D721Med (cell line): ENCODE measurements at regions not wholly inside any gene's neighbourhood (a gene's known extent, or its start where the extent isn't known, plus 50 kb on each side); places are given as distances from the start of the nearest gene placed in this dataset.

ENCODE experiments used
- DNase-seq: peaks from one replicate; pipeline ENCODE4 v3.0.0; 2011; ENCODE audit warnings: low spot score; ENCODE audit not compliant: insufficient read length
- FAIRE-seq: peaks from 2 replicates; lab custom pipeline; 2011; peaks lifted over from hg19 to GRCh38; lab: Jason Lieb, UNC
- TF ChIP-seq, protein P1 (sequence below): IDR thresholded peaks from 2 replicates; pipeline ENCODE4 v1.5.1; 2012; ENCODE audit warnings: mild to moderate bottlenecking, control low read depth; ENCODE audit not compliant: insufficient read depth; ENCODE audit errors: missing control alignments

DNA sequence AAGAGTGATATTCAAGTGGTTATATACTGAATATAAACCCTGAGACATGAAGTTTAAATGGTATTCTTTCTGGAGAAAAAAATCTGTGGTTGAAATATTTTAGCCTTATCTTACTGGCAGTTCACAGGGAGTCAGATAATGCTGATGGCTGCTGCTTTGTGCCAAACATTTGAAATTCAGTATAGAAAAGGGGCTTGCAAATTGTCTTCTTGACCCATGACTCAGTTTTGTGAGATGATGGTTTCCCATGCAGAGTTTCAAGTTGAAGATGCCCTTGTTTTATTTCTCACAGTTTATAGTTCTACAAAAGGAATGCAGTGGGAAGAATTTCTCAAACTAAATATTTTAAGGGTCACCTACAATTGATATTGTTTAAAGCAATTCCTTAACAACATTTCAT, 251.1 kb upstream of the MEOX2 start:
- FAIRE-seq, result no peak
- no peak for DNase-seq
- TF ChIP-seq, protein P1, sequence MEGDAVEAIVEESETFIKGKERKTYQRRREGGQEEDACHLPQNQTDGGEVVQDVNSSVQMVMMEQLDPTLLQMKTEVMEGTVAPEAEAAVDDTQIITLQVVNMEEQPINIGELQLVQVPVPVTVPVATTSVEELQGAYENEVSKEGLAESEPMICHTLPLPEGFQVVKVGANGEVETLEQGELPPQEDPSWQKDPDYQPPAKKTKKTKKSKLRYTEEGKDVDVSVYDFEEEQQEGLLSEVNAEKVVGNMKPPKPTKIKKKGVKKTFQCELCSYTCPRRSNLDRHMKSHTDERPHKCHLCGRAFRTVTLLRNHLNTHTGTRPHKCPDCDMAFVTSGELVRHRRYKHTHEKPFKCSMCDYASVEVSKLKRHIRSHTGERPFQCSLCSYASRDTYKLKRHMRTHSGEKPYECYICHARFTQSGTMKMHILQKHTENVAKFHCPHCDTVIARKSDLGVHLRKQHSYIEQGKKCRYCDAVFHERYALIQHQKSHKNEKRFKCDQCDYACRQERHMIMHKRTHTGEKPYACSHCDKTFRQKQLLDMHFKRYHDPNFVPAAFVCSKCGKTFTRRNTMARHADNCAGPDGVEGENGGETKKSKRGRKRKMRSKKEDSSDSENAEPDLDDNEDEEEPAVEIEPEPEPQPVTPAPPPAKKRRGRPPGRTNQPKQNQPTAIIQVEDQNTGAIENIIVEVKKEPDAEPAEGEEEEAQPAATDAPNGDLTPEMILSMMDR, result no peak

DNA sequence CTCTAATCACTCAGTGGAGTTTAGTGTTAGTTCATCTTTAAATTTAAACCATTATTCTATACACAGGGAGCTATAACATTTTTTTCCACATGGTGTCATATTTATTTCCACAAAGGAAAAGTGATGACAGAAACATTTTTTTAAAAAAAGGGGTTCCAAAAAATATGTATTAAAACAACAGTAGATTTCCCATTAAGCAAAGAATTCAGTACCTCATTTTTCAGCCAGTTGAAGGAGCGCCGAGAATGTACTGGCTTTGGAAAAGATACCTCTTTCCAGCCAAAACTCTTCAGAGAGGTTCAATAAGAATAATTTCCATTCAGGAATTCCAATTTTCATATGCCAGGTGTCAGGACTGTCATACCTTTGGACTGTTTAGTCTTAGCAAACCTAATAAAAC, 250.5 kb upstream of the MEOX2 start:
- FAIRE-seq (no peak), DNase-seq (no peak)
- TF ChIP-seq, protein P1, result no peak

DNA sequence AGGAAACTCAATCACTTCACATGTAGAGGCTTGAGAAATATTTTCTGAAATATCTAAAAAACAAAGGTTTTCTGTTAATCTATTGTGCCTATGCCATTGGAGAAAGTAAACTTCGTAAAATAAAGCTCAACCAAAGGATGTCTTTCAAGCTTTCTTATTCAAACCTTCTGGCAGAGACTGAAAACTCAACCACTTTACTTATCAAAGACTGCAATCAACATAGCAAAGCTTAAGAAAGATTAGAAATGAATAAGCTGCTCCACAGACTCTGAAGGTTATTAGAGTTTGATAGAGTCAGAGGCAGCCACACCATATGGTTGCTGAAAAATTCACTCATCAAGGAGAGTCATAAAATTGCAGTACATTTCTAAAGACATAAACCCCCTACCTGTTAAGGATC, 245.8 kb upstream of the MEOX2 start:
- FAIRE-seq, result peak; percentile 95
- DNase-seq, result no peak
- TF ChIP-seq, protein P1, result no peak

DNA sequence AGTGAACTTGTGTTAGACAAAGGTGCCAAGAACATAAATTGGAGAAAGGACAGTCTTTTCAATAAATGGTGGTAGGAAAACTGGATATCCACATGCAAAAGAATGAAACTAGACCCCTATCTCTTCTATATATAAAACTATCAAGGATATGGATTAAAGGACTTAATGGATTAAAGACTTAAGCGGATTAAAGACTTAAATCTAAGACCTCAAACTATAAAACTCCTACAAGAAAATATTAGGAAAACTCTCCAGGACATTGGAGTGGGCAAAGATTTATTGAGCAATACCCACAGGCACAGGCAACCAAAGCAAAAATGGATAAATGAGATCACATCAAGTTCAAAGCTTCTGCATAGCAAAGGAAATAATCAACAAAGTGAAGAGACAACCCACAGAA, 242.9 kb upstream of the MEOX2 start:
- FAIRE-seq, result peak; percentile 87
- TF ChIP-seq, protein P1, result no peak

DNA sequence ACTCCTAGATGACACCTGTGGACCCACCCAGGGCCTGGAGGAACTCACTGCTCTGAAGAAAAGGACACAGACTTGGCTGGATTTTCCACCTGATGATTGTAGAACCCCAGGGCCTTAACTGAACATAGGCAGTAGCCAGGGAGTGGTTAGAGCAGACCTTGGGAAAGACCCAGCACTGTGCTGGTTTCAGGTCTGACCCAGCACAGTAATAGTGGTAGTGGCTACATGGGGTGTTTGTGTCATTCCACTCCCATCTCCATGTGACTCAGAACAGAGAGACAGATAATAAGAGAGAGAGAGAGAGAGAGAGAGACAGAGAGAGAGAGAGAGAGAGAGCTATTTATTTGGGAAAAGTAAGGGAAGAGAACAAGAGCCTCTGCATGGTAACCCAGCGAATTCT, 239.1 kb upstream of the MEOX2 start:
- FAIRE-seq (no peak), DNase-seq (no peak)
- TF ChIP-seq, protein P1, result no peak

More for the DNA sequence above, 242.9 kb upstream of the MEOX2 start:
- no peak for DNase-seq

DNA sequence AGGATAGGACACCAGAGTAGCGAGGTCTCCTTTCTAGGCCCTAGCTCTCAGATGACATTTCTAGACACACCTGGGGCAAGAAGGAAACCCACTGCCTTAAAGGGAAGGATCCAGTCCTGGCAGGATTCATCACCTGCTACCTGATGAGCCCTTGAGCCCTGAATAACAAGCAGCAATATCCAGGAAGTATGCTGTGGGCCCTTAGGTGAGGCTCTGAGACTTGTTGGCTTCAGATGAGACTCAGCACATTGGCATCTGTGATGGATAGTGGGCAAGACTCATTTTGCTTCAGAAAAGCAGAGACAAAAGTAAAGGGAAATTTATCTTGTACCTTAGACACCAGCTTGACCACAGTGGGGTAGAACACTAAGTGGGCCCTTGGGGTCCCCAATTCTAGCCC, 238.4 kb upstream of the MEOX2 start:
- TF ChIP-seq, protein P1, result no peak
- FAIRE-seq (no peak), DNase-seq (no peak)

DNA sequence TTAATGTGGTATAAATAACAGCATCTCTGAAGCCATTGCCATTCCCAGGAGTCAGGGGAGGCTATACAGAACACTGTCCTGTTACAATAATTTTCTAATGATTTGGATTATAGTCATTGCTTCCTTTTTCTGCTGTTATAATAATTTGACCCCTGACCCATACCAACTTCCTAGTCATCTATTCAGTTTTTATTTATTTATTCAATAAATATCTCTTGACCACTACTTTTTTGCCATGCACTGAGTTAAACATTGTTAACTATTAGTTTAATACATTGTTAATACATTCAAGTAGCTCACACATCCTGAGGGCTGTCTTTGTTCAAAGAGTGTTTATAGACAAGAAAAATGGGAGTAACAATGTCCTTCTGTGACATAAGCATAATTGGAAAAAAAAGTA, 235.5 kb upstream of the MEOX2 start:
- FAIRE-seq (no peak), DNase-seq (no peak)

More for the DNA sequence above, 235.5 kb upstream of the MEOX2 start:
- TF ChIP-seq, protein P1, result no peak
